ENCODE measurements at regions not wholly inside any gene's neighbourhood (a gene's known extent, or its start where the extent isn't known, plus 50 kb on each side); places are given as distances from the start of the nearest gene placed in this dataset.

DNA sequence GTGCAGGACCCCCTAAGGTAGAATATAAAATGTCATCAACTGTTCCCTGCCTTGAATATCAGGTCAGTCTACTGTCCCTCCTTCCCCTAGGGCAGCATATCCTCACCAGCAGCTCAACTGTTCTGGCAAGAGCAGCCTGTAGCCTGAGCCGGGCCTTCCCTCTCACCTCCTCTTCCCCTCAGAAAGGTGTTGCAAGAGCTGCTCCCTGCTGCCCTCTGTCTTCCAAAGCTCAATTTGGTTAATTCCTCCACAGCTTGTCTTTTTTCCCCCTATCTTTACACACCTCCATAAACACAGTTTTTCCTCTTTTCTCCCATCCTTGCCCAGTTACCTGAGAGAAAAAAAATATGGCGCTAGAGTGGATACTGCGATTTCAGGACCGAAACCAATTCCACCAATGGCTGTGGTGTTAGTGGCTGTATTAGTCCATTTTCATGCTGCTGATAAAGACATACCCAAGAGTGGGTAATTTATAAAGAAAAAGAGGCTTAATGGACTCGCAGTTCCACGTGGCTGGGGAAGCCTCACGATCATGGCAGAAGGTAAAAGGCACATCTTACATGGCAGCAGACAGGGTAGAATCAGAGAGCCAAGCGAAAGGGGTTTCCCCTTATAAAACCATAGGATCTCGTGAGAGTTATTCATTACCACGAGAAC is 184.7 kb downstream of the MREG start (continued):
- peak; percentile 79; the same call in 1 of the 2 replicates for TF ChIP-seq SALL1 (CRISPR knock-in tag; IDR thresholded peaks at IDR 0.05)
- no peak for TF ChIP-seq FOSL1 (CRISPR knock-in tag; IDR thresholded peaks at IDR 0.05; ENCODE audit: borderline replicate concordance)
- no peak for TF ChIP-seq GPBP1L1 (CRISPR knock-in tag; IDR thresholded peaks at IDR 0.05)
- TF ChIP-seq HMGA1 (CRISPR knock-in tag; conservative IDR thresholded peaks at IDR 0.05): no peak
- TF ChIP-seq ESRRA (CRISPR knock-in tag; IDR thresholded peaks at IDR 0.05; ENCODE audit: low read depth): no peak
- peak; percentile 32; the same call in 1 of the 2 replicates for TF ChIP-seq ETV5 (CRISPR knock-in tag; IDR thresholded peaks at IDR 0.05; ENCODE audit: borderline replicate concordance)
- TF ChIP-seq MED1 (CRISPR knock-in tag; IDR thresholded peaks at IDR 0.05): peak; percentile 84
- peak; percentile 57; the same call in 1 of the 2 replicates for TF ChIP-seq PITX1 (CRISPR knock-in tag; IDR thresholded peaks at IDR 0.05)
- TF ChIP-seq FIP1L1 (IDR thresholded peaks at IDR 0.05; ENCODE audit: borderline replicate concordance, insufficient read depth, low read depth, low read length): 0 out of 2 replicates have a peak, but pooled peaks have one; percentile 36
- TF ChIP-seq PRPF4 (IDR thresholded peaks at IDR 0.05; ENCODE audit: low read depth, low read length, poor library complexity, severe bottlenecking): no peak
- TF ChIP-seq SNRNP70 (IDR thresholded peaks at IDR 0.05; ENCODE audit: low read depth, low read length): no peak
- no peak for TF ChIP-seq ZNF577 (CRISPR knock-in tag; IDR thresholded peaks at IDR 0.05; ENCODE audit: borderline replicate concordance, low read depth)
- TF ChIP-seq DNMT3B (CRISPR knock-in tag; conservative IDR thresholded peaks at IDR 0.05): no peak
- no peak for TF ChIP-seq ZNF788 (CRISPR knock-in tag; IDR thresholded peaks at IDR 0.05; ENCODE audit: borderline replicate concordance)
- no peak for TF ChIP-seq NAIF1 (CRISPR knock-in tag; IDR thresholded peaks at IDR 0.05; ENCODE audit: borderline replicate concordance)
- TF ChIP-seq THAP8 (CRISPR knock-in tag; IDR thresholded peaks at IDR 0.05; ENCODE audit: borderline replicate concordance): no peak
- no peak for TF ChIP-seq KDM1A (CRISPR knock-in tag; IDR thresholded peaks at IDR 0.05)
- TF ChIP-seq, protein P1, sequence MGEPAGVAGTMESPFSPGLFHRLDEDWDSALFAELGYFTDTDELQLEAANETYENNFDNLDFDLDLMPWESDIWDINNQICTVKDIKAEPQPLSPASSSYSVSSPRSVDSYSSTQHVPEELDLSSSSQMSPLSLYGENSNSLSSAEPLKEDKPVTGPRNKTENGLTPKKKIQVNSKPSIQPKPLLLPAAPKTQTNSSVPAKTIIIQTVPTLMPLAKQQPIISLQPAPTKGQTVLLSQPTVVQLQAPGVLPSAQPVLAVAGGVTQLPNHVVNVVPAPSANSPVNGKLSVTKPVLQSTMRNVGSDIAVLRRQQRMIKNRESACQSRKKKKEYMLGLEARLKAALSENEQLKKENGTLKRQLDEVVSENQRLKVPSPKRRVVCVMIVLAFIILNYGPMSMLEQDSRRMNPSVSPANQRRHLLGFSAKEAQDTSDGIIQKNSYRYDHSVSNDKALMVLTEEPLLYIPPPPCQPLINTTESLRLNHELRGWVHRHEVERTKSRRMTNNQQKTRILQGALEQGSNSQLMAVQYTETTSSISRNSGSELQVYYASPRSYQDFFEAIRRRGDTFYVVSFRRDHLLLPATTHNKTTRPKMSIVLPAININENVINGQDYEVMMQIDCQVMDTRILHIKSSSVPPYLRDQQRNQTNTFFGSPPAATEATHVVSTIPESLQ (CRISPR knock-in tag; conservative IDR thresholded peaks at IDR 0.05): no peak
- no peak; the same call in 1 of the 2 replicates for TF ChIP-seq HNF4G (IDR thresholded peaks at IDR 0.05; ENCODE audit: borderline replicate concordance, low read depth, low read length)
- no peak for TF ChIP-seq HNF4G (CRISPR knock-in tag; IDR thresholded peaks at IDR 0.05; ENCODE audit: borderline replicate concordance, low read depth)
- no peak; the same call in 1 of the 2 replicates for TF ChIP-seq GFI1 (CRISPR knock-in tag; IDR thresholded peaks at IDR 0.05; ENCODE audit: borderline replicate concordance)
- TF ChIP-seq, protein P2, sequence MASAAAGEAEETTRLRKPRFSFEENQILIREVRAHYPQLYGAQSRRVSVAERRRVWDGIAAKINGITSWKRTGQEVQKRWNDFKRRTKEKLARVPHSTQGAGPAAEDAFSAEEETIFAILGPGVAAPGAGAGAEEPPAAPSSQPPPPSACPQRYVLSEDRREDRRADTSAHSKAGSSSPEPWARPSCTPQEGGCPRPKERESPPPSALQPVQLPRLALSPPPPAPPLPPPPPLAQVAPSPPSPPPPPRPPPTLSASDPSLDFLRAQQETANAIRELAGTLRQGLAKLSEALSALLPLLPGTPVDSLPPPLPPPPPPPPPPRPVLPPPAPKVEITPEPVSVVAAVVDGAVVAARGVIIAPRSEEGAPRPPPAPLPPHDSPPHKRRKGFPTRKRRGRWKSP (CRISPR knock-in tag; IDR thresholded peaks at IDR 0.05): no peak
- no peak for TF ChIP-seq CBX2 (IDR thresholded peaks at IDR 0.05; ENCODE audit: low read depth, low read length)
- no peak for TF ChIP-seq CBX2 (CRISPR knock-in tag; IDR thresholded peaks at IDR 0.05; ENCODE audit: low read depth)
- no peak for TF ChIP-seq NBN (conservative IDR thresholded peaks at IDR 0.05)
- 0 out of 2 replicates have a peak, but pooled peaks have one; percentile 22 for TF ChIP-seq ISL2 (CRISPR knock-in tag; IDR thresholded peaks at IDR 0.05)

All from HepG2 (cell line).